H1 (cell line): ENCODE measurements at regions not wholly inside any gene's neighbourhood (a gene's known extent, or its start where the extent isn't known, plus 50 kb on each side); places are given as distances from the start of the nearest gene placed in this dataset.

ENCODE experiments used
- ATF3 ChIP-seq: IDR thresholded peaks from 2 replicates; pipeline ENCODE4 v1.6.1; 2011; ENCODE audit warnings: low read depth, mild to moderate bottlenecking, low read length; ENCODE audit not compliant: insufficient read depth
- CREB1 ChIP-seq: IDR thresholded peaks from 2 replicates; pipeline ENCODE4 v1.6.1; 2012; ENCODE audit warnings: inconsistent platforms
- E2F6 ChIP-seq: IDR thresholded peaks from 2 replicates; pipeline ENCODE4 v1.6.1; 2012; ENCODE audit warnings: inconsistent platforms
- GTF2F1 ChIP-seq: IDR thresholded peaks from 2 replicates; pipeline ENCODE4 v1.6.1; 2012; ENCODE audit warnings: low read depth, low read length, improper control_type of control experiment, borderline replicate concordance
- HDAC2 ChIP-seq, 2 experiments: fragments of 300-600 bp in 1 of 2; sonication (generic) in 1 of 2; IDR thresholded peaks; 2 replicates each; pipeline ENCODE4 v1.6.1; 2011 to 2012; ENCODE audit warnings: low read depth in 2 of 2, low read length in 2 of 2, mild to moderate bottlenecking in 2 of 2, moderate library complexity in 2 of 2, borderline replicate concordance in 1 of 2, inconsistent platforms in 1 of 2
- RAD21 ChIP-seq, 2 experiments: IDR thresholded peaks in 1 of 2; conservative IDR thresholded peaks in 1 of 2; 2 replicates each; pipeline ENCODE4 v1.6.1; 2011; ENCODE audit warnings: low read depth in 2 of 2, low read length in 2 of 2, improper control_type of control experiment in 1 of 2, inconsistent platforms in 1 of 2, mild to moderate bottlenecking in 1 of 2, moderate library complexity in 1 of 2
- RFX5 ChIP-seq: IDR thresholded peaks from 2 replicates; pipeline ENCODE4 v1.6.1; 2011; ENCODE audit warnings: low read depth, low read length, improper control_type of control experiment, borderline replicate concordance

GRCh38 chr2:176744146-176744545 lies 468.4 kb upstream of the HNRNPA3 start (continued):
- TF ChIP-seq E2F6 (no peak), RAD21 (IDR thresholded peaks at IDR 0.05 in 1 of 2, conservative IDR thresholded peaks at IDR 0.05 in 1 of 2; ENCODE audit: low read depth in 2 of 2, low read length in 2 of 2) (no peak), RFX5 (no peak), GTF2F1 (no peak), CREB1 (no peak), ATF3 (no peak), HDAC2 (IDR thresholded peaks at IDR 0.05; ENCODE audit: borderline replicate concordance in 1 of 2, low read depth in 2 of 2, low read length in 2 of 2) (no peak)
